Embryonic facial prominence (tissue), 1 donor: ENCODE measurements at regions not wholly inside any gene's neighbourhood (a gene's known extent, or its start where the extent isn't known, plus 50 kb on each side); places are given as distances from the start of the nearest gene placed in this dataset.

Experiments used
- DNase-seq: peaks from one replicate; pipeline ENCODE4 v3.0.0-alpha.2; 2016; ENCODE audit errors: extremely low spot score

- no peak for DNase-seq
These were observed 513.0 kb upstream of the SEL1L start for GRCh38 chr14:82046512-82047226.

- no peak for DNase-seq
These were observed 514.3 kb upstream of the SEL1L start for GRCh38 chr14:82047777-82048470.

- DNase-seq, result no peak
These were observed 519.1 kb upstream of the SEL1L start for GRCh38 chr14:82052778-82053177.

GRCh38 chr14:82055515-82056115 lies 522.0 kb upstream of the SEL1L start:
- DNase-seq, result no peak

GRCh38 chr14:82060219-82060618 lies 526.6 kb upstream of the SEL1L start:
- no peak for DNase-seq

- DNase-seq, result no peak
These were observed 533.7 kb upstream of the SEL1L start for GRCh38 chr14:82067221-82067875.

- DNase-seq, result no peak
These were observed 536.4 kb upstream of the SEL1L start for GRCh38 chr14:82070040-82070439.

- no peak for DNase-seq
These were observed 537.1 kb upstream of the SEL1L start for GRCh38 chr14:82070753-82071152.

- no peak for DNase-seq
These were observed 539.9 kb upstream of the SEL1L start for GRCh38 chr14:82073547-82073946.

- no peak for DNase-seq
These were observed 541.9 kb upstream of the SEL1L start for GRCh38 chr14:82075566-82075965.

GRCh38 chr14:82079553-82079952 lies 545.9 kb upstream of the SEL1L start:
- no peak for DNase-seq

GRCh38 chr14:82080370-82080769 lies 546.7 kb upstream of the SEL1L start:
- no peak for DNase-seq

GRCh38 chr14:82084813-82085212 lies 551.2 kb upstream of the SEL1L start:
- no peak for DNase-seq

- DNase-seq, result no peak
These were observed 557.4 kb upstream of the SEL1L start for GRCh38 chr14:82091097-82091496.

- DNase-seq, result no peak
These were observed 561.2 kb upstream of the SEL1L start for GRCh38 chr14:82094829-82095345.

- DNase-seq, result no peak
These were observed 570.4 kb upstream of the SEL1L start for GRCh38 chr14:82104013-82104412.

GRCh38 chr14:82112210-82112839 lies 578.7 kb upstream of the SEL1L start:
- no peak for DNase-seq

GRCh38 chr14:82113007-82113406 lies 579.4 kb upstream of the SEL1L start:
- DNase-seq, result no peak

GRCh38 chr14:82113710-82114109 lies 580.1 kb upstream of the SEL1L start:
- DNase-seq, result no peak

- no peak for DNase-seq
These were observed 583.1 kb upstream of the SEL1L start for GRCh38 chr14:82116721-82117120.

- no peak for DNase-seq
These were observed 589.0 kb upstream of the SEL1L start for GRCh38 chr14:82122655-82123054.

GRCh38 chr14:82124511-82124910 lies 590.9 kb upstream of the SEL1L start:
- DNase-seq, result no peak
